Breast epithelium (tissue), 3 donors: ENCODE measurements at regions not wholly inside any gene's neighbourhood (a gene's known extent, or its start where the extent isn't known, plus 50 kb on each side); places are given as distances from the start of the nearest gene placed in this dataset.

ENCODE experiments used
- POLR2AphosphoS5 ChIP-seq, 3 donors: sonication (generic); formaldehyde crosslinking; IDR thresholded peaks; one replicate each; pipeline ENCODE4 v1.6.1; 2017; ENCODE audit warnings: antibody characterized with exemption in 3 of 3
- TF ChIP-seq, protein P1 (sequence below), 3 donors: fragments of 450-650 bp; IDR thresholded peaks; one replicate each; pipeline ENCODE4 v1.5.1; 2016 to 2017; ENCODE audit warnings: antibody characterized with exemption in 3 of 3, mild to moderate bottlenecking in 3 of 3, moderate library complexity in 3 of 3

DNA sequence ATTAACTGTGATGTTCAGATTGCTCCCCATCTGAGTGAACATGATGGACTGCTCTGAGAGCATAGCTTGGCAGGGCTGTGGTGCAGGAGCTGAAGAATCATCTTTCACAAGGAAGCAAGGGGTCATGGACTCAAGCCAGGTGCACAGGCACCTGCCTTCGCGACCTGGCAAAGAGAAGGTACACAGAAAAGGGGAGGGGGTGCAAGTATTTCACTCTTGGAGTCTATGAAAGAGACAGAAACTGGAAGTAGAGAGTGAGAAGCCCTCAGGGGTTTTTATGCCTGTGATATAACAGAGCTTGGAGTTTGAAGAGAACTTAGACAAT is 232.6 kb upstream of the PLXNA2 start:
- TF ChIP-seq, protein P1, sequence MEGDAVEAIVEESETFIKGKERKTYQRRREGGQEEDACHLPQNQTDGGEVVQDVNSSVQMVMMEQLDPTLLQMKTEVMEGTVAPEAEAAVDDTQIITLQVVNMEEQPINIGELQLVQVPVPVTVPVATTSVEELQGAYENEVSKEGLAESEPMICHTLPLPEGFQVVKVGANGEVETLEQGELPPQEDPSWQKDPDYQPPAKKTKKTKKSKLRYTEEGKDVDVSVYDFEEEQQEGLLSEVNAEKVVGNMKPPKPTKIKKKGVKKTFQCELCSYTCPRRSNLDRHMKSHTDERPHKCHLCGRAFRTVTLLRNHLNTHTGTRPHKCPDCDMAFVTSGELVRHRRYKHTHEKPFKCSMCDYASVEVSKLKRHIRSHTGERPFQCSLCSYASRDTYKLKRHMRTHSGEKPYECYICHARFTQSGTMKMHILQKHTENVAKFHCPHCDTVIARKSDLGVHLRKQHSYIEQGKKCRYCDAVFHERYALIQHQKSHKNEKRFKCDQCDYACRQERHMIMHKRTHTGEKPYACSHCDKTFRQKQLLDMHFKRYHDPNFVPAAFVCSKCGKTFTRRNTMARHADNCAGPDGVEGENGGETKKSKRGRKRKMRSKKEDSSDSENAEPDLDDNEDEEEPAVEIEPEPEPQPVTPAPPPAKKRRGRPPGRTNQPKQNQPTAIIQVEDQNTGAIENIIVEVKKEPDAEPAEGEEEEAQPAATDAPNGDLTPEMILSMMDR (IDR thresholded peaks at IDR 0.05) = no peak
- TF ChIP-seq POLR2AphosphoS5 (IDR thresholded peaks at IDR 0.05) = no peak
